ENCODE measurements at regions not wholly inside any gene's neighbourhood (a gene's known extent, or its start where the extent isn't known, plus 50 kb on each side); places are given as distances from the start of the nearest gene placed in this dataset.

DNA sequence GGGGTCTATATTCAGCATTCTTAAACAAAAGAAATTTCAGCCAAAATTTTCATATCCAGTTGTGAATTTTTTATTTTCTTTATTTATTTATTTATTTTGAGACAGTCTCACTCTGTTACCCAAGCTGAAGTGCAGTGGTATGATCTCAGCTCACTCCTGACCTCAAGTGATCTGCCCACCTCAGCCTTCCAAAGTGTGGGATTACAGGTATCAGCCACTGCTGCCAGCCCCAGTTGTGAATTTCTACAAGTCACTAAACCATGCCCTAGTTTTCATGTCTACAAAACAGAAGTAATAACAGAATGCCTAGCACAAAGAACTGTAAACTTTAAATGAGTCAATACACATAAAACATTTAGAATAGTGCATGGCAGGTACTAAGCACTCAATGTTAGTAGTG lies 254.2 kb downstream of the C12orf50 start:
- Histone ChIP-seq H4K20me1 (ENCODE audit: insufficient read depth, low read length) (no peaks in the 10 kb centered on the region), H3K27ac (ENCODE audit: low read depth, low read length, poor library complexity, severe bottlenecking) (no peak overlapping the region), H3F3A (ENCODE audit: insufficient read depth, low read length) (no peaks in the 10 kb centered on the region), H3K79me2 (ENCODE audit: insufficient read depth, low read length) (no peaks in the 10 kb centered on the region), H3K4me1 (ENCODE audit: insufficient read depth, low read length, severe bottlenecking) (no peaks in the 10 kb centered on the region), H2AFZ (ENCODE audit: low read length) (no peak overlapping the region), H3K9me2 (ENCODE audit: low read depth, low read length) (no peaks in the 10 kb centered on the region), H3K27me3 (ENCODE audit: insufficient read depth, low read length) (no peaks in the 10 kb centered on the region), H3K4me2 (ENCODE audit: low read length) (no peak overlapping the region), H3K36me3 (ENCODE audit: insufficient read depth, low read length) (no peaks in the 10 kb centered on the region), H3K9me3 (ENCODE audit: low read length) (no peaks in the 10 kb centered on the region), H3K4me3 (ENCODE audit: low read depth, low read length, poor library complexity, severe bottlenecking) (no peak overlapping the region), H3K9ac (ENCODE audit: low read length) (no peak overlapping the region)
- TF ChIP-seq, protein P1, sequence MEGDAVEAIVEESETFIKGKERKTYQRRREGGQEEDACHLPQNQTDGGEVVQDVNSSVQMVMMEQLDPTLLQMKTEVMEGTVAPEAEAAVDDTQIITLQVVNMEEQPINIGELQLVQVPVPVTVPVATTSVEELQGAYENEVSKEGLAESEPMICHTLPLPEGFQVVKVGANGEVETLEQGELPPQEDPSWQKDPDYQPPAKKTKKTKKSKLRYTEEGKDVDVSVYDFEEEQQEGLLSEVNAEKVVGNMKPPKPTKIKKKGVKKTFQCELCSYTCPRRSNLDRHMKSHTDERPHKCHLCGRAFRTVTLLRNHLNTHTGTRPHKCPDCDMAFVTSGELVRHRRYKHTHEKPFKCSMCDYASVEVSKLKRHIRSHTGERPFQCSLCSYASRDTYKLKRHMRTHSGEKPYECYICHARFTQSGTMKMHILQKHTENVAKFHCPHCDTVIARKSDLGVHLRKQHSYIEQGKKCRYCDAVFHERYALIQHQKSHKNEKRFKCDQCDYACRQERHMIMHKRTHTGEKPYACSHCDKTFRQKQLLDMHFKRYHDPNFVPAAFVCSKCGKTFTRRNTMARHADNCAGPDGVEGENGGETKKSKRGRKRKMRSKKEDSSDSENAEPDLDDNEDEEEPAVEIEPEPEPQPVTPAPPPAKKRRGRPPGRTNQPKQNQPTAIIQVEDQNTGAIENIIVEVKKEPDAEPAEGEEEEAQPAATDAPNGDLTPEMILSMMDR (IDR thresholded peaks at IDR 0.05; ENCODE audit: low read length) = no peak
- no peak for TF ChIP-seq EZH2 (IDR thresholded peaks at IDR 0.05; ENCODE audit: borderline replicate concordance, low read length)

DNA sequence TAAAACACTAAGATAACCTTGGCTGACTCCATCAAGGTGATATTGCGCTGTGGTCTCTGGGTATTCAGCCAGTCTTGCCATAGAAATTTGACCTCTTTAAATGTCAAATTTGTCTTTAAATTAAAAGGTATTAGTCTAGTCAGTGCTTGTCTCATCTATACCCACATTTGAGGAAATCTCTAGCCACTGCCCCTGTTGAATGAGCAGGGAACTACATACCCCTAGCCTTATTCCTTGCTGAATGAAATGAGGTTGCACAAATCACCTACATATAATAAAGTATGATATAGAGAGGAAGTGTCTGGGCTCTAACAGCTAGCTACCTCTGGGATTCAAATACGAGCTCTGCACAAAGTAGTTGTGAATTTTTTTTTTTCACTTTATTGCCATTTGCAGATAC lies 256.8 kb downstream of the C12orf50 start:
- H3K79me2 ChIP-seq (ENCODE audit: insufficient read depth, low read length) = no peaks in the 10 kb centered on the region
- no peak overlapping the region for H3K27ac ChIP-seq (ENCODE audit: low read depth, low read length, poor library complexity, severe bottlenecking)
- no peak overlapping the region for H3K4me2 ChIP-seq (ENCODE audit: low read length)
- no peaks in the 10 kb centered on the region for H3K27me3 ChIP-seq (ENCODE audit: insufficient read depth, low read length)
- H3F3A ChIP-seq (ENCODE audit: insufficient read depth, low read length) = no peaks in the 10 kb centered on the region
- no peaks in the 10 kb centered on the region for H4K20me1 ChIP-seq (ENCODE audit: insufficient read depth, low read length)
- H3K9me2 ChIP-seq (ENCODE audit: low read depth, low read length) = no peaks in the 10 kb centered on the region
- H3K9ac ChIP-seq (ENCODE audit: low read length) = no peak overlapping the region
- TF ChIP-seq EZH2 (IDR thresholded peaks at IDR 0.05; ENCODE audit: borderline replicate concordance, low read length) = no peak
- TF ChIP-seq, protein P1 (IDR thresholded peaks at IDR 0.05; ENCODE audit: low read length) = no peak
- H2AFZ ChIP-seq (ENCODE audit: low read length) = no peak overlapping the region
- H3K36me3 ChIP-seq (ENCODE audit: insufficient read depth, low read length) = no peaks in the 10 kb centered on the region
- H3K9me3 ChIP-seq (ENCODE audit: low read length) = no peaks in the 10 kb centered on the region
- H3K4me3 ChIP-seq (ENCODE audit: low read depth, low read length, poor library complexity, severe bottlenecking) = no peak overlapping the region
- H3K4me1 ChIP-seq (ENCODE audit: insufficient read depth, low read length, severe bottlenecking) = no peaks in the 10 kb centered on the region

DNA sequence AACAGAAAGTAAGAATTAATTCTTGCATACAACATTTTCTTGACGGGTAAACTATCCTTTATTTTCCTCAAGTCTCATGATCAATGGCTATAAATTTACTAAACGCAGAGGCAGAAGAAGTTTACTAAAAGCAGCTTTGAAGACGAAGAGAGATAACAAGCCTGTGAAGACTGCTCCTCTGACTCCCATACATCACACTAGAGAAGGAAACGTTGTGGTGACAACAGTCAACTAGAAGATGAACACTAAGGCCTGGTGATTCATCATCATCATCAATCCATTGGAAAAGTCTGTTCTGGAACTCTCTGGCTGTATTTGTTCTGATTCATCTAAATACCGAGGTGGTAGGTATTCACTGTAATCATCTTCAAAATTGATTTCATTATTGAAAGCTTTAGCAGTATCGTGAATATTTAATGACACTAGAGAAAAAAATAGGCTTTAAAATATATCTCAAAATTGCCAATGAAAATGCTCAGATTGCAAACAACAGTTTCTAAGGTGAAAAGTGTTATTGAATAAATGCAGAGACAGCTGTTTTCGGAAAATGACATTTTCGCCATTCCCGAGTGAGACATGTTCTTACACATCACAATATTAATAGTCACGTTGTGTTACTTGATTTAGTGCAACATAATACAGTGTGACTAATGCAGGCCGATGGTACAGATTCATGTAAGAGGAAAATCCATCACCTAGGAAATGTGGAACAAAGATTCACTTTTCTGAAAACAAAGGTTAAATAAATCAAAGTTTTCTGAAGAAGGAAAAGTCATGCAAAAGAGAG lies 260.5 kb downstream of the C12orf50 start:
- Histone ChIP-seq H3F3A (ENCODE audit: insufficient read depth, low read length) (no peaks in the 10 kb centered on the region), H3K4me1 (ENCODE audit: insufficient read depth, low read length, severe bottlenecking) (no peaks in the 10 kb centered on the region), H3K36me3 (ENCODE audit: insufficient read depth, low read length) (no peaks in the 10 kb centered on the region), H3K27me3 (ENCODE audit: insufficient read depth, low read length) (no peaks in the 10 kb centered on the region), H3K79me2 (ENCODE audit: insufficient read depth, low read length) (no peaks in the 10 kb centered on the region), H3K9me3 (ENCODE audit: low read length) (no peaks in the 10 kb centered on the region), H3K9ac (ENCODE audit: low read length) (no peak overlapping the region), H2AFZ (ENCODE audit: low read length) (no peak overlapping the region), H3K9me2 (ENCODE audit: low read depth, low read length) (no peaks in the 10 kb centered on the region), H3K4me3 (ENCODE audit: low read depth, low read length, poor library complexity, severe bottlenecking) (no peak overlapping the region), H3K27ac (ENCODE audit: low read depth, low read length, poor library complexity, severe bottlenecking) (no peak overlapping the region), H4K20me1 (ENCODE audit: insufficient read depth, low read length) (no peaks in the 10 kb centered on the region), H3K4me2 (ENCODE audit: low read length) (no peak overlapping the region)
- no peak for TF ChIP-seq EZH2 (IDR thresholded peaks at IDR 0.05; ENCODE audit: borderline replicate concordance, low read length)
- TF ChIP-seq, protein P1 (IDR thresholded peaks at IDR 0.05; ENCODE audit: low read length) = no peak

Data from OCI-LY1 (cell line).